H9 (cell line): ENCODE measurements at regions not wholly inside any gene's neighbourhood (a gene's known extent, or its start where the extent isn't known, plus 50 kb on each side); places are given as distances from the start of the nearest gene placed in this dataset.

ENCODE experiments used
- DNase-seq: peaks from one replicate; pipeline ENCODE4 v3.0.0-alpha.2; 2017
- H2AFZ ChIP-seq: one replicate; pipeline ENCODE4 v1.6.1; 2013; ENCODE audit warnings: mild to moderate bottlenecking, low read length, control low read depth, moderate library complexity
- H2AK5ac ChIP-seq: 2 replicates; pipeline ENCODE4 v1.6.1; 2013; ENCODE audit warnings: low read length, control low read depth, mixed read lengths; ENCODE audit not compliant: insufficient read length
- H2BK120ac ChIP-seq: one replicate; pipeline ENCODE4 v1.6.1; 2013; ENCODE audit warnings: low read depth, mild to moderate bottlenecking, low read length, control low read depth, inconsistent platforms; ENCODE audit not compliant: poor library complexity, severe bottlenecking
- H2BK12ac ChIP-seq: 2 replicates; pipeline ENCODE4 v1.6.1; 2013; ENCODE audit warnings: low read length, control low read depth, mixed read lengths, low read depth; ENCODE audit not compliant: insufficient read length
- H2BK15ac ChIP-seq: 2 replicates; pipeline ENCODE4 v1.6.1; 2013; ENCODE audit warnings: low read depth, low read length, control low read depth
- H2BK20ac ChIP-seq: one replicate; pipeline ENCODE4 v1.6.1; 2013; ENCODE audit warnings: low read depth, mild to moderate bottlenecking, low read length, control low read depth, inconsistent platforms; ENCODE audit not compliant: poor library complexity, severe bottlenecking
- H2BK5ac ChIP-seq: 2 replicates; pipeline ENCODE4 v1.6.1; 2013; ENCODE audit warnings: low read length, control low read depth, mixed read lengths; ENCODE audit not compliant: insufficient read length
- H3K14ac ChIP-seq: 2 replicates; pipeline ENCODE4 v1.6.1; 2013; ENCODE audit warnings: low read length, control low read depth; ENCODE audit not compliant: insufficient read depth
- H3K18ac ChIP-seq: 2 replicates; pipeline ENCODE4 v1.6.1; 2013; ENCODE audit warnings: low read depth, mild to moderate bottlenecking, mixed read lengths, low read length, control low read depth; ENCODE audit not compliant: insufficient read length
- H3K23ac ChIP-seq: 2 replicates; pipeline ENCODE4 v1.6.1; 2013; ENCODE audit warnings: low read length, control low read depth, mixed read lengths, low read depth; ENCODE audit not compliant: insufficient read length
- H3K23me2 ChIP-seq: 2 replicates; pipeline ENCODE4 v1.6.1; 2013; ENCODE audit warnings: low read depth, mild to moderate bottlenecking, mixed read lengths, low read length, control low read depth; ENCODE audit not compliant: insufficient read length, poor library complexity, severe bottlenecking
- H3K27ac ChIP-seq: 2 replicates; pipeline ENCODE4 v1.5.1; 2013; ENCODE audit warnings: low read length, control low read depth, mixed read lengths, low read depth; ENCODE audit not compliant: insufficient read length
- H3K27me3 ChIP-seq: 2 replicates; pipeline ENCODE4 v1.6.1; 2013; ENCODE audit warnings: low read length, control low read depth, inconsistent platforms; ENCODE audit not compliant: insufficient read depth
- H3K4ac ChIP-seq: 2 replicates; pipeline ENCODE4 v1.6.1; 2013; ENCODE audit warnings: low read depth, mild to moderate bottlenecking, control low read depth, inconsistent platforms, low read length, moderate library complexity
- H3K4me1 ChIP-seq: 2 replicates; pipeline ENCODE4 v1.6.1; 2013; ENCODE audit warnings: low read length, control low read depth, inconsistent platforms; ENCODE audit not compliant: insufficient read depth
- H3K4me2 ChIP-seq: 2 replicates; pipeline ENCODE4 v1.6.1; 2013; ENCODE audit warnings: low read length, control low read depth, mixed read lengths; ENCODE audit not compliant: insufficient read length, insufficient read depth
- H3K56ac ChIP-seq: 2 replicates; pipeline ENCODE4 v1.6.1; 2013; ENCODE audit warnings: low read depth, mild to moderate bottlenecking, mixed read lengths, low read length, control low read depth; ENCODE audit not compliant: insufficient read length
- H3K79me1 ChIP-seq: 2 replicates; pipeline ENCODE4 v1.6.1; 2013; ENCODE audit warnings: low read depth, mild to moderate bottlenecking, moderate library complexity, low read length, control low read depth, inconsistent platforms; ENCODE audit not compliant: insufficient read depth, poor library complexity, severe bottlenecking
- H3K79me2 ChIP-seq: 2 replicates; pipeline ENCODE4 v1.6.1; 2013; ENCODE audit warnings: low read length, control low read depth, inconsistent platforms; ENCODE audit not compliant: insufficient read depth
- H3K9ac ChIP-seq: 2 replicates; pipeline ENCODE4 v1.6.1; 2013; ENCODE audit warnings: low read length, control low read depth, mixed read lengths; ENCODE audit not compliant: insufficient read length; ENCODE audit errors: extremely low read depth
- H3K9me3 ChIP-seq: one replicate; pipeline ENCODE4 v1.6.1; 2013; ENCODE audit warnings: low read depth, low read length, inconsistent platforms; ENCODE audit not compliant: control insufficient read depth
- H3T11ph ChIP-seq: one replicate; pipeline ENCODE4 v1.6.1; 2013; ENCODE audit warnings: mild to moderate bottlenecking, low read length, control low read depth, inconsistent platforms
- H4K20me1 ChIP-seq: one replicate; pipeline ENCODE4 v1.6.1; 2013; ENCODE audit not compliant: control insufficient read depth, insufficient read length, insufficient read depth
- H4K5ac ChIP-seq: 2 replicates; pipeline ENCODE4 v1.6.1; 2013; ENCODE audit warnings: low read depth, mild to moderate bottlenecking, mixed read lengths, low read length, control low read depth; ENCODE audit not compliant: insufficient read length
- H4K8ac ChIP-seq: replicated peaks from 2 replicates; pipeline ENCODE4 v1.6.1; 2013; ENCODE audit warnings: low read length, control low read depth, mixed read lengths, low read depth; ENCODE audit not compliant: insufficient read length
- H4K91ac ChIP-seq: 2 replicates; pipeline ENCODE4 v1.6.1; 2013; ENCODE audit warnings: low read depth, mild to moderate bottlenecking, moderate library complexity, mixed read lengths, low read length, control low read depth; ENCODE audit not compliant: insufficient read length
- H3K27ac Mint-ChIP-seq, 3 experiments: 2 replicates in 2 of 3; 3 replicates in 1 of 3; pipeline ENCODE4 v1.8.0; 2020 to 2021; ENCODE audit warnings: mixed read lengths in 3 of 3, mild to moderate bottlenecking in 1 of 3, moderate library complexity in 1 of 3
- H3K27me3 Mint-ChIP-seq: 2 replicates; pipeline ENCODE4 v1.8.0; 2021; ENCODE audit warnings: low read depth, mild to moderate bottlenecking, moderate library complexity, mixed read lengths
- H3K36me3 Mint-ChIP-seq, 3 experiments: 2 replicates in 2 of 3; 3 replicates in 1 of 3; pipeline ENCODE4 v1.8.0; 2020 to 2021; ENCODE audit warnings: low read depth in 3 of 3, mixed read lengths in 3 of 3; ENCODE audit not compliant: insufficient read depth in 1 of 3
- H3K4me1 Mint-ChIP-seq, 2 experiments: 2 replicates each; pipeline ENCODE4 v1.8.0; 2020; ENCODE audit warnings: mixed read lengths in 2 of 2
- H3K4me3 Mint-ChIP-seq, 2 experiments: 2 replicates in 1 of 2; 3 replicates in 1 of 2; pipeline ENCODE4 v1.8.0; 2020 to 2021; ENCODE audit warnings: mild to moderate bottlenecking in 2 of 2, mixed read lengths in 2 of 2, moderate library complexity in 1 of 2
- H3K9me3 Mint-ChIP-seq, 2 experiments: 2 replicates in 1 of 2; 3 replicates in 1 of 2; pipeline ENCODE4 v1.8.0; 2020; ENCODE audit warnings: mild to moderate bottlenecking in 2 of 2, mixed read lengths in 2 of 2, moderate library complexity in 1 of 2
- TF ChIP-seq, protein P1 (sequence below): fragments of 200-600 bp; sonication (generic); conservative IDR thresholded peaks from 3 replicates; pipeline ENCODE4 v1.8.0; 2021; ENCODE audit warnings: antibody characterized with exemption, mild to moderate bottlenecking

DNA sequence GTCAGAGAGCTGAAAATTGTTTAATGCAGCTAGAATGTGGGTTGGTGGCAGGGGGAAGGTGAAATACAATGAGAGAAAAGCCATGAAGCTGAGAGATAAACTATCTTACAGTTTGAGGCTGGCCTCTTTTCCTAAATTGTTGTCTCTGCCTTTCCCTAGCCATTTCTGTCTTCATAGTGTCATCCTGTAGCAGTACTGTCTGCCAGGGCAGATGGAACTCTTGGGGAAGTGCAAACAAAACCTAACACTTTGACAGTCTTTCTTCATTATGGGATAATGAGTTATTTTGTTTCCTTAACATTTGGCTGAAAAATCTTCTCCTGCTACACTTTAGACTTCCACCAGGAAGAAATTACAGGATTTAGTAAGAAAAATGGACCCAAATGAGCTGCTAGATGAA, 197.8 kb upstream of the ARX start:
- no peak overlapping the region for H2BK12ac ChIP-seq
- H2BK20ac ChIP-seq, result no peak overlapping the region
- no peaks in the 10 kb centered on the region for H3K79me1 ChIP-seq
- no peak overlapping the region for H3K4ac ChIP-seq
- no peak overlapping the region for H3K27ac ChIP-seq
- H3K9me3 ChIP-seq, result no peaks in the 10 kb centered on the region
- no peak overlapping the region for H3K23ac ChIP-seq
- H3K27me3 ChIP-seq, result no peaks in the 10 kb centered on the region
- H3K56ac ChIP-seq, result no peak overlapping the region
- H3K4me3 Mint-ChIP-seq, result no peak overlapping the region
- H3K4me1 ChIP-seq, result no peaks in the 10 kb centered on the region
- no peak overlapping the region for H3K18ac ChIP-seq
- H3T11ph ChIP-seq, result no peak overlapping the region
- H2AK5ac ChIP-seq, result no peak overlapping the region
- no peak overlapping the region for H3K14ac ChIP-seq
- H3K79me2 ChIP-seq, result no peaks in the 10 kb centered on the region
- H3K4me1 Mint-ChIP-seq, result no peaks in the 10 kb centered on the region
- H4K91ac ChIP-seq, result no peak overlapping the region
- DNase-seq, result no peak
- no peak overlapping the region for H2BK15ac ChIP-seq
- H4K5ac ChIP-seq, result no peak overlapping the region
- H3K4me2 ChIP-seq, result no peak overlapping the region
- no peak overlapping the region for H4K8ac ChIP-seq
- no peaks in the 10 kb centered on the region for H3K23me2 ChIP-seq
- H3K27ac Mint-ChIP-seq, result no peak overlapping the region; a peak in 1 of 7 replicates
- no peaks in the 10 kb centered on the region; the same call in 1 of the 2 replicates for H3K27me3 Mint-ChIP-seq
- no peak overlapping the region for H2AFZ ChIP-seq
- no peak overlapping the region for H2BK5ac ChIP-seq
- H3K9ac ChIP-seq, result no peak overlapping the region
- H3K36me3 Mint-ChIP-seq, result no peaks in the 10 kb centered on the region; a peak in 1 of 7 replicates
- peaks cover 22 to 33% of the 10 kb centered on the region in 2 experiments for H3K9me3 Mint-ChIP-seq
- no peaks in the 10 kb centered on the region for H4K20me1 ChIP-seq
- H2BK120ac ChIP-seq, result no peak overlapping the region
- TF ChIP-seq, protein P1, sequence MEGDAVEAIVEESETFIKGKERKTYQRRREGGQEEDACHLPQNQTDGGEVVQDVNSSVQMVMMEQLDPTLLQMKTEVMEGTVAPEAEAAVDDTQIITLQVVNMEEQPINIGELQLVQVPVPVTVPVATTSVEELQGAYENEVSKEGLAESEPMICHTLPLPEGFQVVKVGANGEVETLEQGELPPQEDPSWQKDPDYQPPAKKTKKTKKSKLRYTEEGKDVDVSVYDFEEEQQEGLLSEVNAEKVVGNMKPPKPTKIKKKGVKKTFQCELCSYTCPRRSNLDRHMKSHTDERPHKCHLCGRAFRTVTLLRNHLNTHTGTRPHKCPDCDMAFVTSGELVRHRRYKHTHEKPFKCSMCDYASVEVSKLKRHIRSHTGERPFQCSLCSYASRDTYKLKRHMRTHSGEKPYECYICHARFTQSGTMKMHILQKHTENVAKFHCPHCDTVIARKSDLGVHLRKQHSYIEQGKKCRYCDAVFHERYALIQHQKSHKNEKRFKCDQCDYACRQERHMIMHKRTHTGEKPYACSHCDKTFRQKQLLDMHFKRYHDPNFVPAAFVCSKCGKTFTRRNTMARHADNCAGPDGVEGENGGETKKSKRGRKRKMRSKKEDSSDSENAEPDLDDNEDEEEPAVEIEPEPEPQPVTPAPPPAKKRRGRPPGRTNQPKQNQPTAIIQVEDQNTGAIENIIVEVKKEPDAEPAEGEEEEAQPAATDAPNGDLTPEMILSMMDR, result no peak
